ENCODE measurements at regions not wholly inside any gene's neighbourhood (a gene's known extent, or its start where the extent isn't known, plus 50 kb on each side); places are given as distances from the start of the nearest gene placed in this dataset.

DNA sequence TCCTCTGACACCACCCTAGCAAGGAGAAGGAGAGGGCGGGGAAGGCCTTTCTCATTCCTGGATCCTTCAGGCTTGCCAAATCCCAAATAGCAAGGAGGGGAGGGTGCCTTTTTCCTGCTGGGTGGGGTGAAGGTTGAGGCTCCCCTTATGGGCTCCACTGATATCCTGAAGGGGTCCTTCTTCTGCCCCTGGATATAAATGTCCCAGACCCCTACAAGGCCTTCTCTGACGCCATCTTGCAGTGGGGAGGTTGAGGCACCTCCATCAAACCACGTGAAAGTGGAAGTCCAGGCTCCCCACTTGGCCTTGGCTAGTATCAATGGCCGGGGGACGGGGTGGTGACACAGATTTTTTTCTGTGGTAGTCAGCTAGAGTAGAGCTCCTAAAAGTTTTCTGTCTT lies 371.3 kb downstream of the GLRX3 start:
- TF ChIP-seq, protein P1, sequence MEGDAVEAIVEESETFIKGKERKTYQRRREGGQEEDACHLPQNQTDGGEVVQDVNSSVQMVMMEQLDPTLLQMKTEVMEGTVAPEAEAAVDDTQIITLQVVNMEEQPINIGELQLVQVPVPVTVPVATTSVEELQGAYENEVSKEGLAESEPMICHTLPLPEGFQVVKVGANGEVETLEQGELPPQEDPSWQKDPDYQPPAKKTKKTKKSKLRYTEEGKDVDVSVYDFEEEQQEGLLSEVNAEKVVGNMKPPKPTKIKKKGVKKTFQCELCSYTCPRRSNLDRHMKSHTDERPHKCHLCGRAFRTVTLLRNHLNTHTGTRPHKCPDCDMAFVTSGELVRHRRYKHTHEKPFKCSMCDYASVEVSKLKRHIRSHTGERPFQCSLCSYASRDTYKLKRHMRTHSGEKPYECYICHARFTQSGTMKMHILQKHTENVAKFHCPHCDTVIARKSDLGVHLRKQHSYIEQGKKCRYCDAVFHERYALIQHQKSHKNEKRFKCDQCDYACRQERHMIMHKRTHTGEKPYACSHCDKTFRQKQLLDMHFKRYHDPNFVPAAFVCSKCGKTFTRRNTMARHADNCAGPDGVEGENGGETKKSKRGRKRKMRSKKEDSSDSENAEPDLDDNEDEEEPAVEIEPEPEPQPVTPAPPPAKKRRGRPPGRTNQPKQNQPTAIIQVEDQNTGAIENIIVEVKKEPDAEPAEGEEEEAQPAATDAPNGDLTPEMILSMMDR (IDR thresholded peaks at IDR 0.05; ENCODE audit: unreplicated experiment) = no peak
- CTCF ChIA-PET = no interaction called here
- Mint-ChIP-seq H3K4me1 (ENCODE audit: low read depth, unreplicated experiment) (no peaks in the 10 kb centered on the region), H3K36me3 (ENCODE audit: insufficient read depth, unreplicated experiment) (no peaks in the 10 kb centered on the region), H3K4me3 (ENCODE audit: low read depth, unreplicated experiment) (no peak overlapping the region), H3K9me3 (ENCODE audit: low read depth, unreplicated experiment) (peaks cover 16% of the 10 kb centered on the region), H3K27ac (ENCODE audit: unreplicated experiment) (no peak overlapping the region), H3K27me3 (ENCODE audit: unreplicated experiment) (no peaks in the 10 kb centered on the region)
- intact Hi-C loops (cut with micrococcal nuclease; ENCODE audit: unreplicated experiment) = no loop called here
- BruUV-seq (replicated peaks) = no TSS peak
- DNase-seq = no peak

DNA sequence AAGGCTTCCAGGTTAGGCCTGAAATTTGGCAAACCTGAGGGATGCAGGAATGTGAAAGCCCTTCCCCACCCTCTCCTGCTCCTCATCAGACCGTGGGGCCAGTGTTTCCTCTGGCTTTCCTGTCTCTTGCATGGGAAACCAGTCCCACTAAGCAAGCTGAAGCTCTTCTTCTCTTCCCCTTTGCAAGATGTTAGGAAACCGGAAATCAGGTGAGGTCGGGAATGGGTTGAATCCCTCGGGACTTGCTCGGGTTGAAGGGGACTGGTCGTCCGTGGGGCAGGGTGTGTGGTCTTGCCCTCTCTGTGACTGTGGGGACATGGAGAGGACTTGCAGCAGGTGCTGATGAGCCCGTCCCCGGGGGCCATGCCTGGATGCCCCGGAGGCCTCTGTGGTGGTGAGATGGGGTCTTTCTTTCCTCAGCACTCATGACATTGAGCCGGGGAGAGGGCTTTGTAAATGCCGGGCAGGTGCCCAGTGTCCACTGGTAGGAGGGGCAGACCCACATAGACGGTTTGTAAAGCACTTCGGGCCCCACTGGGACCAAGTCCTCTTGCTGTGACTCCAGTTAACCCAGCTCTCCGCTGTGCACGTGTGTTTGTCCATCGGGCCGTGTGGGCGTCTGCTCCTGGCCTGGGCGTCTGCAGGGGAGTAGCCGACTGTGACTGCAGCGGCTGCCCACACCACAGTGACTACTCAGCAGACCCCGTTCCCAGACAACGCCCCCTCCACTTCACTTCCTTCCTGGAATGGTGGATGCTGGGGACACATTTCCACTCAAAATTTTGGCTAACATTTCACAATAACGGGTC lies 373.9 kb downstream of the GLRX3 start:
- H3K36me3 Mint-ChIP-seq (ENCODE audit: insufficient read depth, unreplicated experiment) = no peaks in the 10 kb centered on the region
- BruUV-seq (replicated peaks) = no TSS peak
- no peak overlapping the region for H3K27ac Mint-ChIP-seq (ENCODE audit: unreplicated experiment)
- H3K4me3 Mint-ChIP-seq (ENCODE audit: low read depth, unreplicated experiment) = no peak overlapping the region
- DNase-seq = no peak
- H3K27me3 Mint-ChIP-seq (ENCODE audit: unreplicated experiment) = no peaks in the 10 kb centered on the region
- TF ChIP-seq, protein P1 (IDR thresholded peaks at IDR 0.05; ENCODE audit: unreplicated experiment) = no peak
- CTCF ChIA-PET = no interaction called here
- intact Hi-C loops (cut with micrococcal nuclease; ENCODE audit: unreplicated experiment) = no loop called here
- H3K9me3 Mint-ChIP-seq (ENCODE audit: low read depth, unreplicated experiment) = peaks cover 15% of the 10 kb centered on the region
- no peaks in the 10 kb centered on the region for H3K4me1 Mint-ChIP-seq (ENCODE audit: low read depth, unreplicated experiment)

DNA sequence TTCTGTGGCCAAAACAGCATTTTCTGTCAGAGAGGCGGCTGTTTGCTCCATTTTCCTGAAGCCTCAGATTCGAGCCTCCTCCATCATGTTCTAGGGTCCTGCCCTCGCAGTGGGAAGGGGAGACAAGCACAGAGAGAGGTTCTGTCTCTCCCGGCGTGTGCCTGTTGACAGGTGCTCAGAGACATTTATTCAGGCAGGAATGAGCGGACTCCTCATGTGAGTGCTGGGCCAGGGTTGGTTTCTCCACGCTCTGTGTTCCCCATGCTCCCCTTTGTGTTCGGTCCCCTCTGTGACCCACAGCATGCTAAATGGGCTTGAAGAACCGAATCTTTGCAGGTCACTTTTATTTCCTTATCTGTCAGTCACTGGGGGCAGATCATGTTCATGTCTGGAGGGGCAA lies 374.6 kb downstream of the GLRX3 start:
- no peaks in the 10 kb centered on the region for H3K36me3 Mint-ChIP-seq (ENCODE audit: insufficient read depth, unreplicated experiment)
- no peak for DNase-seq
- BruUV-seq (replicated peaks) = no TSS peak

DNA sequence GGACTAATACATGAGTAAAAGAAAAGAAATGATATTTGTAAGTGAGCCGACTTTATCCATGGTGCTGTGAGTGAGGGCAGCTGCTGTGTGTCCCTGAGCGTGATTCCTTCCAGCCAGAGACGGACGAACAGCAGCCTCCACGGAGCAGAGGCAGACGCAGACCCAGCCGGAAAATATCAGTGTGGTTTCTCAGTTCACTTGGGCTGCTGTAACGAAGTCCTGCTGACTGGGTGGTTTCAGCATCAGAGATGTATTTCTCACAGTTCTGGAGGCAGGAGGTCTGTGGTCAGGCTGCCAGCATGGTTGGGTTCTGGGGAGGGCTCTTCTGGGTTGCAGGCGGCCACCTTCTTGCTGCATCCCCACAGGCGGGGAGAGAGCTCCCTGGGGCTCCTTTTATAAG lies 375.6 kb downstream of the GLRX3 start:
- DNase-seq = no peak
- no peaks in the 10 kb centered on the region for H3K36me3 Mint-ChIP-seq (ENCODE audit: insufficient read depth, unreplicated experiment)
- peaks cover 8% of the 10 kb centered on the region for H3K9me3 Mint-ChIP-seq (ENCODE audit: low read depth, unreplicated experiment)
- CTCF ChIA-PET = no interaction called here
- H3K27ac Mint-ChIP-seq (ENCODE audit: unreplicated experiment) = no peak overlapping the region
- no peak overlapping the region for H3K4me3 Mint-ChIP-seq (ENCODE audit: low read depth, unreplicated experiment)
- TF ChIP-seq, protein P1 (IDR thresholded peaks at IDR 0.05; ENCODE audit: unreplicated experiment) = no peak
- BruUV-seq (replicated peaks) = no TSS peak
- intact Hi-C loops (cut with micrococcal nuclease; ENCODE audit: unreplicated experiment) = no loop called here
- H3K27me3 Mint-ChIP-seq (ENCODE audit: unreplicated experiment) = no peaks in the 10 kb centered on the region
- no peaks in the 10 kb centered on the region for H3K4me1 Mint-ChIP-seq (ENCODE audit: low read depth, unreplicated experiment)

More for the DNA sequence above, 374.6 kb downstream of the GLRX3 start:
- intact Hi-C loops (cut with micrococcal nuclease; ENCODE audit: unreplicated experiment) = no loop called here
- no peak overlapping the region for H3K4me3 Mint-ChIP-seq (ENCODE audit: low read depth, unreplicated experiment)
- peaks cover 15% of the 10 kb centered on the region for H3K9me3 Mint-ChIP-seq (ENCODE audit: low read depth, unreplicated experiment)
- no peaks in the 10 kb centered on the region for H3K27me3 Mint-ChIP-seq (ENCODE audit: unreplicated experiment)
- TF ChIP-seq, protein P1 (IDR thresholded peaks at IDR 0.05; ENCODE audit: unreplicated experiment) = no peak
- H3K4me1 Mint-ChIP-seq (ENCODE audit: low read depth, unreplicated experiment) = no peaks in the 10 kb centered on the region
- CTCF ChIA-PET = no interaction called here
- no peak overlapping the region for H3K27ac Mint-ChIP-seq (ENCODE audit: unreplicated experiment)
